GM18502 (cell line): ENCODE measurements at regions not wholly inside any gene's neighbourhood (a gene's known extent, or its start where the extent isn't known, plus 50 kb on each side); places are given as distances from the start of the nearest gene placed in this dataset.

Source experiments
- ATAC-seq: cut with Tn5 transposase; IDR thresholded peaks from one replicate; pipeline ENCODE4 v1.9.1; 2021; ENCODE audit warnings: mild to moderate bottlenecking; ENCODE audit not compliant: unreplicated experiment, poor library complexity

GRCh38 chr16:85162478-85163277, 50.4 kb upstream of the CIBAR2 start:
- no peak for ATAC-seq

- ATAC-seq = no peak
Observed at GRCh38 chr16:85163278-85164112, 51.2 kb upstream of the CIBAR2 start.

- ATAC-seq = no peak
Observed at GRCh38 chr16:85164431-85164830, 52.2 kb upstream of the CIBAR2 start.

GRCh38 chr16:85164838-85165516, 52.7 kb upstream of the CIBAR2 start:
- ATAC-seq = no peak

GRCh38 chr16:85165781-85166180, 53.5 kb upstream of the CIBAR2 start:
- ATAC-seq = no peak

GRCh38 chr16:85166281-85166680, 54.0 kb upstream of the CIBAR2 start:
- no peak for ATAC-seq

- ATAC-seq = no peak
Observed at GRCh38 chr16:85166699-85167588, 54.7 kb upstream of the CIBAR2 start.

GRCh38 chr16:85167589-85168537, 55.6 kb upstream of the CIBAR2 start:
- no peak for ATAC-seq

- ATAC-seq = no peak
Observed at GRCh38 chr16:85168732-85169256, 56.5 kb upstream of the CIBAR2 start.

- ATAC-seq = no peak
Observed at GRCh38 chr16:85169333-85170065, 57.2 kb upstream of the CIBAR2 start.

GRCh38 chr16:85170066-85170491, 57.8 kb upstream of the CIBAR2 start:
- ATAC-seq = no peak

- no peak for ATAC-seq
Observed at GRCh38 chr16:85170590-85171003, 58.3 kb upstream of the CIBAR2 start.

GRCh38 chr16:85171004-85171758, 58.9 kb upstream of the CIBAR2 start:
- no peak for ATAC-seq

GRCh38 chr16:85171759-85172454, 59.6 kb upstream of the CIBAR2 start:
- no peak for ATAC-seq

- ATAC-seq = no peak
Observed at GRCh38 chr16:85172455-85173145, 60.3 kb upstream of the CIBAR2 start.
